Testis (tissue), 2 donors: ENCODE measurements at regions not wholly inside any gene's neighbourhood (a gene's known extent, or its start where the extent isn't known, plus 50 kb on each side); places are given as distances from the start of the nearest gene placed in this dataset.

Experiments used
- DNase-seq: peaks from one replicate; pipeline ENCODE4 v3.0.0-alpha.2; 2019
- H3K27ac ChIP-seq, 2 donors: fragments of 200-600 bp; sonication (generic); one replicate each; pipeline ENCODE4 v1.5.1; 2019
- H3K27me3 ChIP-seq: fragments of 200-600 bp; sonication (generic); one replicate; pipeline ENCODE4 v1.5.1; 2019
- H3K36me3 ChIP-seq: fragments of 200-600 bp; sonication (generic); one replicate; pipeline ENCODE4 v1.5.1; 2017; ENCODE audit warnings: low read depth; ENCODE audit errors: missing control alignments
- H3K4me1 ChIP-seq: fragments of 200-600 bp; sonication (generic); one replicate; pipeline ENCODE4 v1.5.1; 2019
- H3K4me3 ChIP-seq, 2 donors: fragments of 200-600 bp; sonication (generic); one replicate each; pipeline ENCODE4 v1.5.1; 2017 to 2019
- H3K9me3 ChIP-seq: fragments of 200-600 bp; sonication (generic); one replicate; pipeline ENCODE4 v1.5.1; 2017
- POLR2A ChIP-seq: fragments of 450-650 bp; IDR thresholded peaks from one replicate; pipeline ENCODE4 v1.6.1; 2017; ENCODE audit warnings: antibody characterized with exemption, mild to moderate bottlenecking, moderate library complexity
- WGBS, 2 donors: methylation state at CpG; one replicate each; pipeline ENCODE4 v1.1.5; 2018; 5-methylcytosine and 5-hydroxymethylcytosine counted together
- intact Hi-C: fragments of 100-400 bp; cut with DNase I; formaldehyde crosslinking; loops from one replicate; pipeline ENCODE4 v1.15.1; 2023; ENCODE audit warnings: low total_unique reads
- TF ChIP-seq, protein P1 (sequence below), 3 experiments: fragments of 450-650 bp in 2 of 3; fragments of 200-600 bp in 1 of 3; sonication (generic) in 1 of 3; IDR thresholded peaks; one replicate each; pipeline ENCODE4 v1.5.1; 2016 to 2019; ENCODE audit warnings: antibody characterized with exemption in 3 of 3, mild to moderate bottlenecking in 2 of 3, moderate library complexity in 1 of 3

GRCh38 chr2:59322870-59323269 is 1081.7 kb upstream of the FANCL start:
- DNase-seq = no peak
- intact Hi-C loops = no loop called here
- H3K4me3 ChIP-seq = no peak overlapping the region
- no peaks in the 10 kb centered on the region for H3K9me3 ChIP-seq
- no peaks in the 10 kb centered on the region for H3K27me3 ChIP-seq
- 86 to 88% methylated on average over 2 of the region's 2 CpGs for WGBS, 2 donors
- H3K4me1 ChIP-seq = no peaks in the 10 kb centered on the region
- no peak overlapping the region for H3K27ac ChIP-seq
- no peak for TF ChIP-seq POLR2A
- TF ChIP-seq, protein P1, sequence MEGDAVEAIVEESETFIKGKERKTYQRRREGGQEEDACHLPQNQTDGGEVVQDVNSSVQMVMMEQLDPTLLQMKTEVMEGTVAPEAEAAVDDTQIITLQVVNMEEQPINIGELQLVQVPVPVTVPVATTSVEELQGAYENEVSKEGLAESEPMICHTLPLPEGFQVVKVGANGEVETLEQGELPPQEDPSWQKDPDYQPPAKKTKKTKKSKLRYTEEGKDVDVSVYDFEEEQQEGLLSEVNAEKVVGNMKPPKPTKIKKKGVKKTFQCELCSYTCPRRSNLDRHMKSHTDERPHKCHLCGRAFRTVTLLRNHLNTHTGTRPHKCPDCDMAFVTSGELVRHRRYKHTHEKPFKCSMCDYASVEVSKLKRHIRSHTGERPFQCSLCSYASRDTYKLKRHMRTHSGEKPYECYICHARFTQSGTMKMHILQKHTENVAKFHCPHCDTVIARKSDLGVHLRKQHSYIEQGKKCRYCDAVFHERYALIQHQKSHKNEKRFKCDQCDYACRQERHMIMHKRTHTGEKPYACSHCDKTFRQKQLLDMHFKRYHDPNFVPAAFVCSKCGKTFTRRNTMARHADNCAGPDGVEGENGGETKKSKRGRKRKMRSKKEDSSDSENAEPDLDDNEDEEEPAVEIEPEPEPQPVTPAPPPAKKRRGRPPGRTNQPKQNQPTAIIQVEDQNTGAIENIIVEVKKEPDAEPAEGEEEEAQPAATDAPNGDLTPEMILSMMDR (IDR thresholded peaks at IDR 0.05) = no peak
- no peaks in the 10 kb centered on the region for H3K36me3 ChIP-seq

GRCh38 chr2:59322005-59322404 is 1080.9 kb upstream of the FANCL start:
- DNase-seq = no peak
- no peaks in the 10 kb centered on the region for H3K36me3 ChIP-seq
- H3K4me3 ChIP-seq = no peak overlapping the region
- no peaks in the 10 kb centered on the region for H3K4me1 ChIP-seq
- H3K27me3 ChIP-seq = no peaks in the 10 kb centered on the region
- intact Hi-C loops = no loop called here
- no peak for TF ChIP-seq POLR2A
- TF ChIP-seq, protein P1 (IDR thresholded peaks at IDR 0.05) = no peak
- 69 to 82% methylated on average over 7 of the region's 7 CpGs for WGBS, 2 donors
- H3K27ac ChIP-seq = no peak overlapping the region
- H3K9me3 ChIP-seq = no peaks in the 10 kb centered on the region

- DNase-seq = no peak
- intact Hi-C loops = no loop called here
- TF ChIP-seq, protein P1 (IDR thresholded peaks at IDR 0.05) = no peak
- no peak for TF ChIP-seq POLR2A
- Histone ChIP-seq H3K4me3 (no peak overlapping the region), H3K36me3 (no peaks in the 10 kb centered on the region), H3K9me3 (no peaks in the 10 kb centered on the region), H3K27ac (no peak overlapping the region), H3K27me3 (no peaks in the 10 kb centered on the region), H3K4me1 (no peaks in the 10 kb centered on the region)
- WGBS, 2 donors = 75 to 77% methylated on average over 16 of the region's 16 CpGs
Measured at GRCh38 chr2:59314031-59314766, 1073.1 kb upstream of the FANCL start.

DNA sequence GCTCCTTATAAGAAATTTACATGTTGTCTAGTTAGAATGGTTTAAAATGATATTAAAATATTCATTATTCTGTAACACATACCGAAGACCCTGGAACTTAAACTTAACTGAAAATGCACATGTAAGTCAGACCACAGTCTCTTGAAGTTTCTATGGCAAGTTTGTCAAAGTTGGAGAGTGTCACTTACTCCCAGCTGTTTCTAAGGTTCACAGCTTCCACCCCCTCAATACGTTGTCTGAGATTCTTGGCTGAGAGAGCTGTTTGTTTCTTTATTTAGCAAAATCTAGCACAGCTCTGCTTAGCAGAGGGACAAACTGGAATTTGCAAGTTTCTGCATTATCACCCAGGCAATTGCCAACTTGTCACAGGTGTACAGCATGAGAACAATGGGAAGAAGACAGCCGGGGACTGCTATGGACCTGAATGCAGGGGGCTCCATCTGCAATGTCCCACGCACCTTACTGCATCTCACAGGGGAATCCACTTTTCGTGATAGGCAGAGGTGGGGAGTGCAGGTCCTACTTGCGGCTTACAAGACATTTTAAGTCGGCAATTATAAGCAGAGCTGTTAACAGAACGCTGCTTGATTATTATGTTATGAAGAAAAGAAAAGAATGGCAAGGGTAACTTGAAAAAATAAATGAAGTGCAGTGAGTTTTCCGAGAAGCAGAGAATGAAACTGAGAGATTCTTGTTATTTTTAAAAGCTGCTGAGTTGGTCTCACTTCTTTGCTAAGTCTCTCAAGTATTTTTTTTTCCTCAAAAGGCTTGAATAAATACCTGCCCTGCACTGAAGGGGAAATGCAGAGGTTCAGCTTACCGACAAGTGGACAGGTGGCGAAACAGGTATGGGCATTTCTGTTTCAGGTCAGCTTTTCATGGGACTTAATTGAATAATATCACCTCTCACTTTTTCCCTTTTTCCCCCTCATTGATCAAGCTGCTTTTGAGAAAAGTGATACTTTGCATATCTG is 1072.1 kb upstream of the FANCL start:
- Histone ChIP-seq H3K4me1 (no peaks in the 10 kb centered on the region), H3K9me3 (no peaks in the 10 kb centered on the region), H3K27me3 (no peaks in the 10 kb centered on the region), H3K4me3 (no peak overlapping the region), H3K27ac (no peak overlapping the region), H3K36me3 (no peaks in the 10 kb centered on the region)
- no peak for DNase-seq
- intact Hi-C loops = no loop called here
- 55 to 73% methylated on average over 11 of the region's 11 CpGs for WGBS, 2 donors
- TF ChIP-seq POLR2A = no peak
- TF ChIP-seq, protein P1 (IDR thresholded peaks at IDR 0.05) = no peak
